Ramos (cell line): ENCODE measurements at regions not wholly inside any gene's neighbourhood (a gene's known extent, or its start where the extent isn't known, plus 50 kb on each side); places are given as distances from the start of the nearest gene placed in this dataset.

Source experiments
- in situ Hi-C: fragments of 300-500 bp; cut with MboI; formaldehyde crosslinking; loops from one replicate; pipeline ENCODE4 v1.14.3; 2022; ENCODE audit warnings: low sequenced_read_pairs; ENCODE audit not compliant: unreplicated experiment

DNA sequence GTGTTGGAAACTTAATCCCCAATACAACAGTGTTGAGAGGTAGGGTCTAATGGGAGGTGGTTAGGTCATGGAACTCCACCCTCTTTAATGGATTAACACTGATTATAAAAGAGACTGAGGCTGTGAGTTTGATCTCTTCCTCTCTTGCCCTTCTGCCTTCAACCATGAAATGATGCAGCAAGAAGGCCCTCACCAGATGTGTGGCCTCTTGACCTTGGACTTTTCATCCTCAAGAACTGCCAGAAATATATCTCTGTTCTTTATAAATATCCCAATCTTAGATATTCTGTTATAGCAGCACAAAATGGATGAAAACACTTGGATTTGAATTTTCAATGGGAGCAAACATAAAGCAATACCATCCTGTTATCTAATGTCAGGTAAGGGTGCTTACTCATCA lies 67.6 kb downstream of the NMUR2 start:
- in situ Hi-C loops, result no loop called here

DNA sequence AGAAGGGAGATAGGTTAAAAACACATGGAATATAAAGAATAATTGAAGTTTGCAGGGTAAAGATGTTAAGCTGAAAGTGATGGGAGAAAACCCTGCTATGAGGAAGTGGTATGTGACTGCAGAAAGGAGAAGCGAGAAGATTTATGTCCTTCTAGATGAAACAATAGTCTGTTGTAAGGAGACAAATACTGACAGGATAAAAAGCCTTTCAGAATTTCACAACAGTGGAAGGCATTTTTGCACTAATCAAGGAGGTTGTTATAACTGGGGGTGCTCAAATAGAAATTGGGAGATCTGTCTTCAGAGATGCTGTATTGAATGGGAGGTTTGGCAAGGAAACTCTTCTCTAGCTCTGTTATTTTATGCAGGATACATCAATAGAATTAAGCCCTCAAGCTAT lies 69.6 kb downstream of the NMUR2 start:
- in situ Hi-C loops, result no loop called here

DNA sequence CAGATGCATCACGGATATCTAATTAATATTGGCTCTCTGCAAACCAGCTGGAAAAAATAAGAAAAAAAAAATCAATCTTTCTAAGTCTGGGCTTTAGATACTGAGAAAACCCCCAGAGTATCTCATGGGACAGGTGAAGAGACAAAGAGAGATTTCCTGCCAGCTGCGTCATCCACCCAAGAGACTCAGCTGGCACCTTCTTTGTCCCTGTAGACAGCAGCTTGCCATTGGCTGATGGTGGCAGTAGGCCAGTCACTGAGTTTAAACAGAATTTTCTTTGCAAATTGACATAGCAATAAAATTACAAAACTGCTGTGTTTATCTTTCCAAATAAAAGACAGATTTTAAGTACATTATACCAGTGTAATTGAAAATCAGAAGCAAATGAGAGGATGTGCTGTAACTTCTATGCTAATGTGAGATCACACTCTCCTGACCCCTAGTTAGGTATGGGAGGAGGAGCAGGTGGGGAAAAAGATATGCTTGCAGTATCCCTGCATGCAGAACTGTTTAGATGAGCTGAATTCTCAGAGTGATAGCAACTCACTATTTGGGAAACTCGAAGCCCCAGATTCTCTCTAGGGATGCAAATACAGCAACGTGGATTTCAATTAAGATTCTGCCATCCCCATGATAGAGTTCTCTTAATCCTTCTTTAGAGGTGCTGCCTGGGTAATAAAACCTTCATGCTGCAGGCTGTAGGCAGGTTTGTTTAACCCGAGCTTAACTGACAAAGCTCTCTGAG lies 72.2 kb downstream of the NMUR2 start:
- in situ Hi-C loops, result no loop called here

DNA sequence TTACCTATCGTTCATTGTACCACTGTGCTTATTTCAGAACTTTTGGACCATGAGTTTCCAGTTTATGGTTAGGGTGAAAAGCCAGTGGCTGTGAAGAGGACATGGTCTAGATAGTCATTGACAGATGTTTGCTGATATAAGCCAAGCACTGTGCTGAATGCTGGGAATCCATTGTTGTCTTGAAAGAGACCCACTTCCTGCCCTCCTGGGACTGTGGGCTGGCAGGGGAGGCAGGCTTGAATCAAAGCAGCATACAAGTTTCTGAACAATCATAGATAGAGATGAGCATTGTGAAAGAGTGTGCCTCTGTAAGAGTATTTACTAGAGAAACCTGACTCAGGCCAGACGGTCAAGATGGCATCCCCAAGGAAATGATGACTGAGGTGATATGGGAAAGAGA lies 73.4 kb downstream of the NMUR2 start:
- in situ Hi-C loops, result no loop called here

DNA sequence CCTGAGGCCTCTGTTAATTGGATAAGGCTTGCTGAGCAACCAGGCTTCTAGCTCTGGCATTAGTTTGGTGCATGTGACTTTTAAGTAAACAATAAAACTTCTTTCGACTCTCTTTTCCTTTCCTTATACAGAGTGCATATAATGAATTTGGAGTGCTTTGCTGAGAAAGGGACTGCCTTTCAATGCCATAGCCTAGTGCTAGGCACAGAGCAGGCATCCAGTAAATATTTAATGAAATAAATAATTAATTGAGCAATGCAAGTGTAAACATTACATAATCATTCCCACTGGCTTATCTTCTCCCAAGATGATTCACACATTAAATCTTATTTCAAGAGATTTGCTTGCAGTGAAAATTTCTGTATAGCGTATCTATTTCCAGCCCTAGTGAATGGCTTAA lies 74.1 kb downstream of the NMUR2 start:
- in situ Hi-C loops, result no loop called here

DNA sequence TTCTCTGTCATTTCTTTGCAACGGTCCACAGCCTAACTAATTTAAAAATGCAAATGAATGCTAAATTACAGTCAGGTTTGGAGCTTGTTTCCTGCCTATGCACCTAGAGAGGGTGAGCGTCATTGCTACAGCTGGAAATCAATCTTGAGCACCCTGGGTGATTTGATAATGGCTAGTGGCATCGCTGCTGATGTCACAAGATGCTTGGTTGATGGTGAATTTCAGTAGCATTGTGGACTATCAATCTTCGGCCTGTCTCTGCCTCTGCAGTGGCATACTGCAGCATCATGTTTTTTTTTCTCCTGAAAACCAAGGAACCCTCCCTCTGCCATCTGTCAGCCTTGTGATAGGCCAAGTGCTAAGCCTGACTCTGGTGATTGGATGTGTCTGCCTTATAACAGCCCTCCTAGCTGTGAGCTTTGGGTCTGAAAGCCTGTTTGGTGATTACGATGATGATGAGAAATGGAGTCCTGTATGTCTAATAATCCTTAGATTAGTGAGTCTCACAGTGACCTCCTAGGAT lies 75.3 kb downstream of the NMUR2 start:
- in situ Hi-C loops, result no loop called here

DNA sequence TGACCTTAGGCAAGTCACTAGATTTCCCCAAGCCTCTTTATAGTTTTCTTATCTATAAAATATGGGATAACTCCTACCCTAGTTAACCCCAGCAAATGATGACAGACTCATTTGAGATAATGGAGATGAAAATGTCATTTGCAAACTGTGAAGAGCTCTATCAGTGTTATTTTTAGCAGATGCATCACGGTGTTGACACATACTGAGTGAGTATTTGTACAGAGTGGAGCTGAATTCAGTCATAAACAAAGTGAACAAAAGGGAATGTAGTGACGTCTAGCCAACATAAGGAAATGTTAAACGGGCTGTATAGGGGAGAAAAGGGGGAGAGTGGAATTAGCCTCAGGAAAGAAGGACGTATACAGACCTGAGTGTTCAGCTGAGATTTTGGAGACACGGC lies 75.9 kb downstream of the NMUR2 start:
- in situ Hi-C loops, result no loop called here

DNA sequence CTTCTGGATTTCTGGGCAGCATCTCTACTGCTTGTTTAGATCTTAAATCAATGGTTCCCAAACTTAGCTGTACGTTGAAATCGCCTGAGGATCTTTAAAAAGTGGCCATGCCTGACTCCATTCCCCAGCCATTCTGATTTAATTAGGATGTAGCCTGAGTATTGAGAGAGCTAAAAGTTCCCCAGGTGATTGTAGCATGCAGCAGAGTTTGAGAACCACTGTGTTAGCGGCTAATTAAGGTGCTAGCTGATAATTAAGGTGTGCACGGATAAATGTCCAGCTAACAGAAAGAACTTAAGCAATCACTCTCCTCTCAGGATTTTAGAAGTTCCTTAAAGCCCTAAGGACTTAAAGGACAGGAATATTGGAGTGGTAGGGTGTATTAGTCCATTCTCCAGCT lies 89.1 kb downstream of the NMUR2 start:
- in situ Hi-C loops, result no loop called here

DNA sequence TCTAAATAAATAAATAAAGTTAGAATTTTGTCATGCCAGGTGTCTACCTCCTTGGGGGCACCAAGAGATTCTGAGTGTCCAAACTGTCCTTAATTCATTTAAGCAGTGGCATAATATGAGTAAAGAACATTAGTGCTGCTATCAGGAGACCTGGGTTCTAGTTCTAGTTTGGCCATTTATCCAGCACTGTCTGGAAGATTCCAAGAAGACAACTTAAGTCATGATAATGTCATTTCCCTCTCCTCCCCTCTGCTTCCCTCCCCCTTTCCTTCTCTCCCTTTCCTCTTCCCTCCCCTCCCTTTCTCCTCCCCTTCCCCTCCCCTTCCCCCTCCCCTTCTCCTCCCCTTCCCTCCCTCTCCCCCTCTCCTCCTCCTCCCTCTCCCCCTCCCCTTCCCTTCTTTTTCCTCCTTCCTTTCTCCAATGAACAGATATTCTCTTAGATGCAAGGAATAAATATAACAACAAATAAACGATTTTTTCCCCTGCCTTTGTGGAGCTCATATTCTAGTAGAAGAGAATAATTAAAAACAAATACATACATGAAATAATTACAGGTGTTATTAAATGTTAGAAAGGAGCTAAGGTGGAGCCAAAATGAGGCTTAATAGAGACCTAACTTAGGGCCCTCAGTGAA lies 90.8 kb downstream of the NMUR2 start:
- in situ Hi-C loops, result no loop called here

DNA sequence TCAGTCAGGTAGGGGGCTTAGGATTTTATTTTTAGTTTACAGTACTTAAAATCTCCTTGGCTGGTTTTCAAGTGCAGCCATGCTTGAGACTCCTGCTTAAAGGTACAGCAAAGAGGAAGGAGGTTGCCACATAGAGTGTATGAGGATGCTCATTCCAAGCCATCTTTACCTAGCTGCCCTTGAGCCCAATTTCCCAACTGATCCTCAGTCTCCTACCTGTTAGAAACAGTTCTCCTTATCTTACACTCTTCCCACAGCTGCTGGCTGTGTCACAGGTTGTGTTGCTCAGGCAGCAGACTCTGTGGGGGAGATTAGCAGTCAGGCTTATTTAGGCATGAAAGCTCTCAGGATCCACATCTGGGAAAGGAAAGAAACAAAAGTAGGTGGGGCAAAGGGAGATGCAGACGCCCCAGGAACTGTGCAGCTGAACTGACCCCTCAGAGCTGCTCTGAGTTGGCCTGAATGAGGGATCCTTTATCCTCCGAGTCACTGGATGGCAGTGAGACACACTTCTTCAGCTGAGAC lies 95.1 kb downstream of the NMUR2 start:
- in situ Hi-C loops, result no loop called here

DNA sequence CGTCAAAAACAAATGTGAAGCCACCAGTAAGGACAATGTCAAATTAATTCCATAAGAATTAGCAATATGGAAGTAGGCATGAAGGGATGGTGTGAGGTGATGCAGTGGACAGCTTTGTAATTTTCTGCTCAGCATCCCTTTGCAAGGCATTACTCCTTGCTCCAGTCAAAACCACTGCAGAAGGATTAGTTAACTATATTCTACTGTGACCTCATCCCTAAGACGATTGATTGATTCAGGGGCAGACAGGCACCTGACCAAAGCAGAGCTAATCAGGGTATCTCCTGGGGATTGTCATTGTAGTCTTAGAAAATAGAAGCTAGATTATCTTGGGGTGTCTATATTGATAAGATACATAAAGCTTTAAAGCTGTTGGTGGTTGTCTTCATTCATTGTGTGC lies 98.7 kb downstream of the NMUR2 start:
- in situ Hi-C loops, result no loop called here

DNA sequence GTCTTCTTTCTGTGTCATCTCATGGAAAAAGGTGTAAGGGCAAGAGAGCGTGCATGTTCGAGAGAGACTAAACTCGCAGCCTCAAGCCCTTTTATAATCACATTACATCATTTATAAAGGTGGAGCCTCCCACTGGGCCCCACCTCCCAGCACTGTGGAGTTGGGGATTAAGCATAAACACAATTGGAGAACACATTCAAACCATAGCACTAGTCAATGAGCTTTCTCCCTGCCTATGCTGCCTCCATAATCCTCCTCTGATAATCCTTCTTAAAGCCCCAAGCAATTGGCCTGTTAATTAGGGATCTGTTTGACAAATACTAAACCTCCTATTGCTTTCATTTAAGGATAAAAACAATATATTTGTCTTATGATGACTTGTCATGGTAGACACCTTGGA lies 99.6 kb downstream of the NMUR2 start:
- in situ Hi-C loops, result no loop called here

DNA sequence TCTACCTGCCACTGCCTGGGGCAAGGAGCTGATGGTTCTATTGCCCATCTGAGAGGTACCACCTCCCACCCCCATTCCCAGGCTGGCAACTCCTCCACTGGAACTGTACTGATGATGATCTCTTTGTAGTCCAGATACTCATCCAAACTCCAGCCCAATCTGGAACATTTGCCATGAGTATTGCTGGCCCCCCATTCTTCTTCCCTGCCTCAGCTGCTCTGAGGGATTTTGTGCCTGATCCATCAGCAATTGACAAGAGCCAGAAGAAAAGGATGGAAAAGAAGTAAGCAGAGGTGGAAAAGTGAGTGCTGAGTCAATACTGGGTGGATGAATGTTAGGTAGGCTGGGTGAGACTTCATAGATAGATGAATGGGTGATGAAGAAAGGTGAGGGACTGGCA lies 101.2 kb downstream of the NMUR2 start:
- in situ Hi-C loops, result no loop called here

DNA sequence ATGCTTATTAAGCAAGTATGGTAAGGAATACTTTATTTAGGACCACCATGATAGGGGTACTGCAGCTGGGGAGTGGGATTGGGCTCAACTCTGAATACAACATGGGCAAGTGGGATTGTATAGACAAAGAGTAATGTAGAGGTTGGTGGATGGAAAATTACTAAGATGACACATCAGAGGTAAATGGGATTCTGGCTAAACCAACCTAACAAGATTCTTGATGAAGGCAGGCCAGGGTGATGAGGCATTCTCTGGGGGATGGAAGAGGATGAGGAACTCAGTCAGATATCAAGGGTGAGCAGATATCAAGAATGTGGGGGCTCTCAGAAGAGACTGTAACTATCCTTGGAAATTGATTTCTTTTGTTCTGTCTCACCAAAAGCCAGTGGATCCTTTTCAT lies 107.2 kb downstream of the NMUR2 start:
- in situ Hi-C loops, result no loop called here

DNA sequence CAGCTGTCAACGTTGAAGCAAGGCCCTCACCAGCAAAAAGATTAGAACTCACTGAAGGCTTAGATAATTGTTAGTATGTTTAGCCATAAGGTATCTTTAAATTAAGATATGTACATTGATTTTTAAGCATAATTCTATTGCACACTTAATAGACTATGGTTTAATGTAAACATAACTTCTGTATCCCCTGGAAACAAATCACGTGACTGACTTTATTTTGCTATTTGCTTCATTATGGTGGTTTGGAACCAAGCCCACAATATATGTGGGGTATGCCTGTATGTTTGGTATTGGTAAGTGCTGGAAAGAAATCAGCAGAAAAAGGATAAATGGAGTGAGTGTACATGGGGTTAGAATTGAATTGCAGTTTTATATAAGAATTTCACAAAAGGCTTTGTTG lies 111.9 kb downstream of the NMUR2 start:
- in situ Hi-C loops, result no loop called here

DNA sequence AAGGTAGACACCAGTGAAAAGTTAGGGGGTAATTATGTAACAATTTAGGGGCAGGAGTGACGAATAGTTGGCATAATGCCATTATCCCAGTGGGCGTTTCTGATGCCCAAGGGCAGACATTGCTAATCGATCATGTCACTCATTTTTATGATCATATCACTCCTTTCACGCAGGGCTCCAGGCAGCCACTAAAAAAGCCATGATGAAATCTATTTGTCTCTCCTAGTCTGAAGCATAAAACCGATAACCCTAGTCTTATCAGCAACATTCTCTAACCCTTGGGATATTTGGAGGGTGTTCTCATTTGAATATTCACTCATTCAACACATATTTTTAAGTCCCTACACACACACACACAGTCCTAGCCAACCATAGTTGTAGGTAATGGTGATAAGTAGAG lies 114.9 kb downstream of the NMUR2 start:
- in situ Hi-C loops, result no loop called here

DNA sequence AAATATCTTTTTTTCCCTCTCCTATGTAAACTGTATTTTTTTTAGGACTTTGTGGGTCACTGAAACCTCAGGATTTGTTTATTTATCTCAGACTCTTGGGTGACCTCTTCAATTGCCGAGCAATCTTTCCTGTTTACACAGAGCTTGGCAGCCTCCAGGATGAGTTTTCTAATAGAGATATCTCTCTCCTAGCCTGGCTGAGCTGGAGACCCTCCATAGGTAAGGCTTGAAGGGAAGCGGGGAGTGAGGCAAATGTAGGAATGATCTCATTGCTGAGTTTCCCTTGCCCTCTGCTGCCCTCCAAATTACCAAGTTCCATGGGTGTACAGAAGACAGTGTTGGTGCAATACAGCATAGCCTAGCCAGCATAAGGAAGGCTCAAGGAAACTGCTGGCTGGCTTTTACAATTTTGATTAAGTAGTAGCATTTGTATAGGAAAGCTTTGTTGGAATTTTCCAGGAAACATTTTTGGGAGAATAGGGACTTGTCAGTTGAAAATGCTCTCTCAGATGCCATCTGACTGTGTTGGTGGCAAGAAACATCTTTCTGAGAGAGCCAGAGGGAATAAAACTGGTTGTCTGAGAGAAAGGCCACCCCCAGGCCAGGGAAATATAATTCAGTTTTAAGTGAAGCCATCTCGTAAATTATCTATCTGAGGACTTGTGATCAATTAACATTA lies 116.0 kb downstream of the NMUR2 start:
- in situ Hi-C loops, result no loop called here

DNA sequence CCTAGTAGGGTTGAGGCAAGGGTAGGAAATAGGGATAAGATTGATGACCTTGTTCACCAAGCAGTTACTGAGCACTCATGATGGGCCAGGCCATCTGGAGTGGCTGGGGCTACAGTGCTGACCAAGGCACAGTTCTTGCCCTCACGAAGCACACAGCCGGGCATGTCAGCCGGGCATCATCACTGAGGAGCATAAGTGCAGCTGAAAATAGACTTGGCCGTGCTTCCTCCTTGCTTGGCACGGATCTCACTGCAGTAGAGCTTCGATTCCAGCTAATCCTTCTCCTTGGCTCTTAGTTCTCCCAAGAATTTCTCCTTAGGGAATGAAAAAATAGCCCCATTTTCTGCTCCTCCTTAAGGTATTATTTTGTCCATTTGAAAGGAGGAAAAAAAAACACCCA lies 116.6 kb downstream of the NMUR2 start:
- in situ Hi-C loops, result no loop called here

DNA sequence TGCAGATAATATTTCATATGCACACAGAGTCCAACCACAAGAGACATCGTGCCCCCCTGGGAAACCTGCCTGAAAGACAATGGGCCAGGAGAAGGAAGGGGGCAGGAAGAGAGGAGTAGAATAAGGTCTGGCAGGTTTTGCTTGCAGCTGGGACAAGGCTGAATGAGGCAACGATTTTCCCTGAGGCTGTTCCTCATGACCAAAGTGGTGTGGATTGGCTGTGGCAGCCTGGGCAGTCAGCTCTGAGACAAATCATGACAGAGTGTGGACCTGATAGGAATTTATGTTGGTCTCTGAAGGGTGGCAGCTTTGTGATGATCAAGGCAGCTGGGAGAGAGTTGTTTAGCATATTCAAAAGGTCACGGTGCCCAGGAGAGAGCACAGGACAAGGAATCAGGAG lies 119.3 kb downstream of the NMUR2 start:
- in situ Hi-C loops, result no loop called here

DNA sequence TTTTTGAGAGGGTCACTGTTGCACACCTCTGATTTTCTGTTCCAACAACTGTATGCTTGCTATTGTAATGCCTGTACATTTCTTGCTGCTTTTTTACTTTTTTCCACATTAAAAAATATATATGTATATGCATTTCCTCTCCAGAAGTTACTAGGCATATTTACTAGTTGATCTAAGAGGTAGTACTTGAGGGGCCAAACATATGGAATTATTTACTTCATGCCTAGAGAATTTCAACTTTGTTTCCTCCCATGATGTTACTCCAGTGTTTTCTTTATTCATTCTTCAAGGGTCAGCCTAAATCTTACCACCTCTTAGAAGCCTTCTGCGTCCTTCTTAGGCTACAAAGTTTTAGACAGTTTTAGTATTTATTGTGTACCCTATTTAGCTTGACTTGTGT lies 122.7 kb downstream of the NMUR2 start:
- in situ Hi-C loops, result no loop called here

DNA sequence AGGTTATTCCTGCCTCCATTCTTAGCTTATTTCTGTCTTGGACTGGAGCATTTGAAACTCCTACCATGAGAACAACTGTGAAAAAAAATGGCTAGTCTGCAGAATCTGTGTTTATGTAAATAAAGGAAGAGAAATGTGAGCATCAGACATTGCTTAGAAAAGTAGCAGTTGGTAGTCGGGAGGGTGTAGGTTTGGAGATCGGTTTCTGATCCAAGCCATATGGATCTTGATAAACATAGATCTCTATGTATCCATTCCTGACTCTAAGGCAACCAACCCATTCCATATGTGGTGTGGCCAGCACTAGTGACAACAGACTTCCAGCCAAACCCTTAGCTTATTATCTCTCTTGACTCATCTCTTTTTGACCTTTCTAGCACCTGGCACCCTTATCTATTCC lies 127.1 kb downstream of the NMUR2 start:
- in situ Hi-C loops, result no loop called here
